ENCODE measurements at regions not wholly inside any gene's neighbourhood (a gene's known extent, or its start where the extent isn't known, plus 50 kb on each side); places are given as distances from the start of the nearest gene placed in this dataset.

DNA sequence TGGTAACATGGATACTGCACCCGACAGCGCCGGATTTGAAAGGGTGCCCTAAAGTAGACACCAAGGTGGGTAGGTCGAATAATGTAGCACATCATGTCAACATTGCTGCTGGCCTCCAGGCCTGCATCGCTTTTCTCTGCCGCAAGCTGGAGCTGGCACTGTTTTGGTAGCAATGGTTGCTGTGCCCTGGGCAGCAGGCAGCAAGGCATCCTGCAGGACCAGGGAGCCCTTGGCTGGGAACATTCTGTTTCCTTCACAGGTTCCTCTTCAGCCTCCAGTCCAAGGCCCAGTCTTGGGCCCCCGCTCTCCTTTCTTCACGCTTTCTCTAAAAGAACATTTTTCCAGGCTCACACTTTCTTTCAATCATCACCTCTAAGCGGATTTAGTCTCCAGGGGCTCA lies 365.8 kb upstream of the JARID2 start:
- ATAC-seq (no peak), DNase-seq (ENCODE audit: low read depth, low spot score) (no peak)
- in situ Hi-C loops (cut with HindIII; ENCODE audit: low pct_unique_long_range_greater_than_20kb, low sequenced_read_pairs) (no loop called here), intact Hi-C loops (cut with micrococcal nuclease; ENCODE audit: unreplicated experiment) (no loop called here)
- CTCF ChIA-PET: no interaction called here
- POLR2A ChIA-PET: no interaction called here
- no peaks in the 10 kb centered on the region for H3K27me3 ChIP-seq (ENCODE audit: control insufficient read depth, insufficient read depth, low read length)
- no peak overlapping the region for H3K4me3 ChIP-seq (ENCODE audit: low read depth in 2 of 2, low read length in 2 of 2)
- BruUV-seq (replicated peaks): no TSS peak
- H3K36me3 ChIP-seq (ENCODE audit: control insufficient read depth, insufficient read depth, low read length): no peaks in the 10 kb centered on the region
- no peak overlapping the region for H3K27ac ChIP-seq (ENCODE audit: low read length)
- no peaks in the 10 kb centered on the region for H3K9me3 ChIP-seq (ENCODE audit: control insufficient read depth, insufficient read depth, low read depth, low read length)
- no peak for TF ChIP-seq SIN3A (IDR thresholded peaks at IDR 0.05; ENCODE audit: borderline replicate concordance, insufficient read depth, low read depth, low read length)
- no peak for TF ChIP-seq TCF7L2 (IDR thresholded peaks at IDR 0.05; ENCODE audit: low read depth, low read length)
- TF ChIP-seq, protein P1, sequence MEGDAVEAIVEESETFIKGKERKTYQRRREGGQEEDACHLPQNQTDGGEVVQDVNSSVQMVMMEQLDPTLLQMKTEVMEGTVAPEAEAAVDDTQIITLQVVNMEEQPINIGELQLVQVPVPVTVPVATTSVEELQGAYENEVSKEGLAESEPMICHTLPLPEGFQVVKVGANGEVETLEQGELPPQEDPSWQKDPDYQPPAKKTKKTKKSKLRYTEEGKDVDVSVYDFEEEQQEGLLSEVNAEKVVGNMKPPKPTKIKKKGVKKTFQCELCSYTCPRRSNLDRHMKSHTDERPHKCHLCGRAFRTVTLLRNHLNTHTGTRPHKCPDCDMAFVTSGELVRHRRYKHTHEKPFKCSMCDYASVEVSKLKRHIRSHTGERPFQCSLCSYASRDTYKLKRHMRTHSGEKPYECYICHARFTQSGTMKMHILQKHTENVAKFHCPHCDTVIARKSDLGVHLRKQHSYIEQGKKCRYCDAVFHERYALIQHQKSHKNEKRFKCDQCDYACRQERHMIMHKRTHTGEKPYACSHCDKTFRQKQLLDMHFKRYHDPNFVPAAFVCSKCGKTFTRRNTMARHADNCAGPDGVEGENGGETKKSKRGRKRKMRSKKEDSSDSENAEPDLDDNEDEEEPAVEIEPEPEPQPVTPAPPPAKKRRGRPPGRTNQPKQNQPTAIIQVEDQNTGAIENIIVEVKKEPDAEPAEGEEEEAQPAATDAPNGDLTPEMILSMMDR (IDR thresholded peaks at IDR 0.05): no peak
- no peak for TF ChIP-seq POLR2AphosphoS5 (IDR thresholded peaks at IDR 0.05; ENCODE audit: low read depth, low read length)
- TF ChIP-seq, protein P2, sequence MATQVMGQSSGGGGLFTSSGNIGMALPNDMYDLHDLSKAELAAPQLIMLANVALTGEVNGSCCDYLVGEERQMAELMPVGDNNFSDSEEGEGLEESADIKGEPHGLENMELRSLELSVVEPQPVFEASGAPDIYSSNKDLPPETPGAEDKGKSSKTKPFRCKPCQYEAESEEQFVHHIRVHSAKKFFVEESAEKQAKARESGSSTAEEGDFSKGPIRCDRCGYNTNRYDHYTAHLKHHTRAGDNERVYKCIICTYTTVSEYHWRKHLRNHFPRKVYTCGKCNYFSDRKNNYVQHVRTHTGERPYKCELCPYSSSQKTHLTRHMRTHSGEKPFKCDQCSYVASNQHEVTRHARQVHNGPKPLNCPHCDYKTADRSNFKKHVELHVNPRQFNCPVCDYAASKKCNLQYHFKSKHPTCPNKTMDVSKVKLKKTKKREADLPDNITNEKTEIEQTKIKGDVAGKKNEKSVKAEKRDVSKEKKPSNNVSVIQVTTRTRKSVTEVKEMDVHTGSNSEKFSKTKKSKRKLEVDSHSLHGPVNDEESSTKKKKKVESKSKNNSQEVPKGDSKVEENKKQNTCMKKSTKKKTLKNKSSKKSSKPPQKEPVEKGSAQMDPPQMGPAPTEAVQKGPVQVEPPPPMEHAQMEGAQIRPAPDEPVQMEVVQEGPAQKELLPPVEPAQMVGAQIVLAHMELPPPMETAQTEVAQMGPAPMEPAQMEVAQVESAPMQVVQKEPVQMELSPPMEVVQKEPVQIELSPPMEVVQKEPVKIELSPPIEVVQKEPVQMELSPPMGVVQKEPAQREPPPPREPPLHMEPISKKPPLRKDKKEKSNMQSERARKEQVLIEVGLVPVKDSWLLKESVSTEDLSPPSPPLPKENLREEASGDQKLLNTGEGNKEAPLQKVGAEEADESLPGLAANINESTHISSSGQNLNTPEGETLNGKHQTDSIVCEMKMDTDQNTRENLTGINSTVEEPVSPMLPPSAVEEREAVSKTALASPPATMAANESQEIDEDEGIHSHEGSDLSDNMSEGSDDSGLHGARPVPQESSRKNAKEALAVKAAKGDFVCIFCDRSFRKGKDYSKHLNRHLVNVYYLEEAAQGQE (IDR thresholded peaks at IDR 0.05; ENCODE audit: insufficient read depth in 1 of 2, low read depth in 2 of 2, low read length in 1 of 2): no peak
- no peaks in the 10 kb centered on the region for H3K4me1 ChIP-seq (ENCODE audit: control insufficient read depth, insufficient read depth, low read length)

DNA sequence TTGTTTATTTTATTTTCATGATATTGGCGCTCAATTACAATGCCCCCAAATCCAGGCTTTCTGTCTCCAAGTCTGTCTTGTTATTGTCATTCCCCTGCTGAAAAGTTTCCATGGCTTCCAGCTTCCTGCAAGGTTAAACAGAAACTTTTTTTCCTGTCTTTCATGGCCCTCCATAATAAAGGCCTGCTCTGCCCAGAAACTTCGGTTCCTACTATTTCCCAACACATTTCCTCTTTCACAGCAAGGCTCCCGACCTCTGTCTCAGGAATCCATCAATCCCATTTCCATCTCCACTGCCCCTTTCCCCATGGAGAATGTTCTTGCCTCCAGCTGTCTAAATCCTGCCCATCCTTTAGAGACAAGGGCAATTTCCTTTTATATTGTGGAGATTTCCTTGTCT lies 365.2 kb upstream of the JARID2 start:
- no TSS peak for BruUV-seq (replicated peaks)

More for the DNA sequence above, 365.2 kb upstream of the JARID2 start:
- CTCF ChIA-PET: no interaction called here
- Histone ChIP-seq H3K27me3 (ENCODE audit: control insufficient read depth, insufficient read depth, low read length) (no peaks in the 10 kb centered on the region; the same call in 1 of the 2 replicates), H3K36me3 (ENCODE audit: control insufficient read depth, insufficient read depth, low read length) (no peaks in the 10 kb centered on the region), H3K4me3 (ENCODE audit: low read depth in 2 of 2, low read length in 2 of 2) (no peak overlapping the region), H3K4me1 (ENCODE audit: control insufficient read depth, insufficient read depth, low read length) (no peaks in the 10 kb centered on the region), H3K9me3 (ENCODE audit: control insufficient read depth, insufficient read depth, low read depth, low read length) (no peaks in the 10 kb centered on the region), H3K27ac (ENCODE audit: low read length) (no peak overlapping the region)
- intact Hi-C loops (cut with micrococcal nuclease; ENCODE audit: unreplicated experiment) (no loop called here), in situ Hi-C loops (cut with HindIII; ENCODE audit: low pct_unique_long_range_greater_than_20kb, low sequenced_read_pairs) (no loop called here)
- TF ChIP-seq SIN3A (IDR thresholded peaks at IDR 0.05; ENCODE audit: borderline replicate concordance, insufficient read depth, low read depth, low read length) (no peak), POLR2AphosphoS5 (IDR thresholded peaks at IDR 0.05; ENCODE audit: low read depth, low read length) (no peak), TCF7L2 (IDR thresholded peaks at IDR 0.05; ENCODE audit: low read depth, low read length) (no peak)
- TF ChIP-seq, protein P1 (IDR thresholded peaks at IDR 0.05): no peak
- TF ChIP-seq, protein P2 (IDR thresholded peaks at IDR 0.05; ENCODE audit: insufficient read depth in 1 of 2, low read depth in 2 of 2, low read length in 1 of 2): no peak
- DNase-seq (ENCODE audit: low read depth, low spot score): no peak
- ATAC-seq: no peak
- POLR2A ChIA-PET: no interaction called here
